ENCODE measurements at regions not wholly inside any gene's neighbourhood (a gene's known extent, or its start where the extent isn't known, plus 50 kb on each side); places are given as distances from the start of the nearest gene placed in this dataset.
A peak's percentile ranks its signal among the peaks of the same experiment; 100 is the strongest.

DNA sequence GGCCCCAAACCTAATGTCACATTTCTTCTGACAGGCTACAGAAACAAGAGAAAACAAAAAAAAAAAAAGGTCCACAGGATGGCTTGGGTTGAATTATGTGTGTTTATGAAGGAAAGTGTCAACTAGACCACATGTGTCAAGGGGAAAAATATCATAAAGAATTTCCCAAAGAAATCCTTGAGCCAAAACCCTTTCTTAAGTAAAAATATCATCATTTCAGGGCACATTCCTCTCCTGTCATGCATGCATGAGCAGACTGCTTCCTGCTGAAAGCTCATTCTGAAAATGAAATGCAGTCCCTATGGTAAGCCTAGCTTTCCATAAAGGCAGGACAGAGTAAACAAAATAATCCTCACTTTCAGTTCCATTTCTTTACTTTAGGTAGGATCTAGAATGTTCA is 85.7 kb upstream of the RBBP8 start:
- DNase-seq (ENCODE audit: low read depth) = peak; percentile 35

DNA sequence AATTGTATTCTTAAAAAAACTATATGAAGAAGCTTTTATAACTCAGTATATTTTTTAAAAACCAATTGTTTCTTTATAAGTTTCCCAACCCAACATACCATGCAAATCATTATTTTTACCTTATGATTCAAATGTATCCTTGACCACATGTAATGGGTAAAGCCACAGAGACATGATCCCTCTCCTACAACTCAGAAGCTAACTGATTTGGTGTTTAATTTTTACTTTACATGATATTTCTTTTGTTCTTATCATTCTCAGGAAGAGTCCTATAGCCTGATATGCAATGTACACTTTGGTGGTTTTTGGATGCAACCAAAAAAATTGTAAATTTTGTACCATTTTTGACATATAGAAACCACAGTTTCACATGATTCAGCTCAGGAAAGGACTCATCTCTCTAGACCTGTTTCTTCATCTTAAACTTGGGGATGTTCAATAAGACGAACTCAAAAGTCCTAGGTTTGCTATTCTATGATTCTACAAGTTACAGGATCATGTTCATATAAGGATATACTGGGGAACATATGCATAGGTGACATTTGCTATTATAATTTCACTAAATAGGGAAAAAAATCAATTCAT is 85.2 kb upstream of the RBBP8 start:
- no peak for DNase-seq (ENCODE audit: low read depth)

DNA sequence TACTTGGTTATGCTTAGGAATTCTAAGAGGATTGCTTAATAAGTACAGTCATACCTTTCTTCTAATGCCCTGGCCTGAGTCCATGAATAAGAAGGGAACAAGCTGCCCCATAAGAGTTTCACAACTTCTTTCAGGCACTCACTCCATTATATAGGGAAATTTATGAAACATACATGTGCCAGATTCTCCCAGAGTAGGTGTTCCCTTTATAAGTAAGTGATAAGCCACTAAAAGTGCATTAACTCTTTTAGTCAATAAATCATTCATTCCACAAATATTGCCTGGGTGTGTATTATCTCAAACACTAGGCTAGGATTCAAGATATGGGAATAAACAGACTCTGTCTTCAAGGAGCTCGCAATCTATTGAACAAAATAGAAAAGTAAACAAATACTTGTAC is 84.5 kb upstream of the RBBP8 start:
- DNase-seq (ENCODE audit: low read depth) = peak; percentile 69

- no peak for DNase-seq (ENCODE audit: low read depth)
Measured at GRCh38 chr18:22856870-22857269, 76.3 kb upstream of the RBBP8 start.

DNA sequence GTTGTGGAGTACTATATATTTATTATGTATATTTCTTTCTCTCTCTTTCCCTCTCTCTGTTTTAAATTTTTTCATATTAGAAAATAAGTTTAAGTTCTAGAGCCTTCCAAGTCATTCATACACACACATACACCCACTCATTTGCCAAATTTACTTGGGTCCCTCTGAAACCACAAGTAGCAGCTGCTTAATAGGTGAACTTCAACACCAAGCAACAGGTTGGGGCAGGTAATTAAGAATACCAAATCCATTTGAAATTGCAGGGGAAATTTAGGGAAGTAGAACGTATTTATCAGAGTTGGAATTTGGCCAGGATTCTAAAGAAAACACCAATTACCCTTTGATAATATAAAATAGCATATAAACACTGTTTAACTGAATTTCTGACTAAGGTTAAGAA is 75.0 kb upstream of the RBBP8 start:
- no peak for DNase-seq (ENCODE audit: low read depth)

DNA sequence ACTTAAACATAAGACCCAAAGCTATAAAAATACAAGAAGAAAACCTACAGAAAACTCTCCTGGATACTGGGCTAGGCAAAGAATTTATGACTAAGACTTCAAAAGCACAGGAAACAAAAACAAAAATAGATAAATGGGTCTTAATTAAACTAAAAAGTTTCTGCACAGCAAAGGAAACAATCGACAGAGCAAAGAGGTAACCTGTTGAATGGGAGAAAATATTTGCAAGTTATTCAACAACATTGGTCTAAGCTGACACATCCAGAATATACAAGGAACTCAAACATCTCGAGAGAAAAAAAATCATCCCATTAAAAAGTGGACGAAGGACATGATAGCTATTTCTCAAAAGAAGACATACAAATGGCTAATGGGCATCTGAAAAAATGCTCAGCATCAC is 72.3 kb upstream of the RBBP8 start:
- no peak for DNase-seq (ENCODE audit: low read depth)

GRCh38 chr18:22865354-22866116 is 67.6 kb upstream of the RBBP8 start:
- DNase-seq (ENCODE audit: low read depth) = no peak

DNA sequence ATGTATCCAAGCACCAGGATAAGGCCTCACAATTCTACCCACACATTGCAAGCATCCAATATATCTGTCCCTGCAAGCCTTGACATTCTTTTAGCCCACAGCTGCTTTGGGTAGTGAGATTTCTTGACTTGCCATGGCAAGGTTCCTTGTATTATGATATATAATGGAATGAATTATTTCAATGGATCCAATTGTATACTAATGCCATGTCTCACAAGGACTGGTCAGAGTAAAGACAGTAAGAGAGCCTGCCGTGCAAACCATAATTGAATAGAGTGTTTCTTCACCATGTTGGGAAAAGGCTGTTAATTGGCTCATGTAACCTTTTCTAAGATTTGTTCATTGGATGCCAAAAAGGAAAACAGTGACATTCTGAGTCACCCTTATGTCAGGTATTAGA is 64.3 kb upstream of the RBBP8 start:
- DNase-seq (ENCODE audit: low read depth) = no peak

GRCh38 chr18:22871809-22872525 is 61.2 kb upstream of the RBBP8 start:
- peak; percentile 80 for DNase-seq (ENCODE audit: low read depth)

GRCh38 chr18:22872900-22873537 is 60.1 kb upstream of the RBBP8 start:
- DNase-seq (ENCODE audit: low read depth) = no peak

DNA sequence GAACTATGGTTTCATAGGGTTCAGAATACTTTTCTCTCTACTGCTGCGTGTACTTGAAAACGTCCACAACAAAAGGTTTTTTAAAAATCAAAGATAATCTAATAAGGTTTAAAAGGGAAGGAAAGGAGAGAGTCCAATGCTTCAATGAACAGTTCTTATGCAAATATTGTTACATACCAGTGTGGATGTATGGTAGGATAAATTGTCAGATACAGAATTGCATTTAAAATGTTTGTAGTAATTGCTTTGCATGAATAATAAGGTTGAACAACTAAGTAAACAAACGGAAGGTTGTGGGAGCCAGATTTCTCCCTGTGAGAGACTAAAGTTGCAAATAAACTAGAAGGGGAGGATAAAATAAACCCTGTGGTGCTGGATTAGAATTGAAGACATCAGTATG is 53.8 kb upstream of the RBBP8 start:
- no peak for DNase-seq (ENCODE audit: low read depth)

DNA sequence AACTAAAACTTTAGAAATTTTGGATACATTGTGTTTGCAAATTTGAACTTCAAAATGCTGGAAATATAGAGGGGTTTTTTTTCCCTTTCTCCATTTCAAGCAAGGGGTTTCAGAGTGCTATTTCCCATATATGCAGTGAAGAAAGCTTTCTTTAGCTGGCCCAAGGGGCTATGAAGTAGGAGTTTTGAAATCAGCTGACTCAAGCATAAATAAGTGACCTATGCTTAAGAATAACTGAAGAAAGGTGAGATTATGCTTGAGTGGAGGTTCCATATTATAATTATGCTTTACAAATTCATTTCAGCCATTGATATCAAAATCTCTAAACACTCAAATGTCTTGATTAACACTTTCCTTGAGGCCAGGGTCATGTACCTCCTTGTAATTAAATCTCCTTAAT is 51.0 kb upstream of the RBBP8 start:
- no peak for DNase-seq (ENCODE audit: low read depth)

DNA sequence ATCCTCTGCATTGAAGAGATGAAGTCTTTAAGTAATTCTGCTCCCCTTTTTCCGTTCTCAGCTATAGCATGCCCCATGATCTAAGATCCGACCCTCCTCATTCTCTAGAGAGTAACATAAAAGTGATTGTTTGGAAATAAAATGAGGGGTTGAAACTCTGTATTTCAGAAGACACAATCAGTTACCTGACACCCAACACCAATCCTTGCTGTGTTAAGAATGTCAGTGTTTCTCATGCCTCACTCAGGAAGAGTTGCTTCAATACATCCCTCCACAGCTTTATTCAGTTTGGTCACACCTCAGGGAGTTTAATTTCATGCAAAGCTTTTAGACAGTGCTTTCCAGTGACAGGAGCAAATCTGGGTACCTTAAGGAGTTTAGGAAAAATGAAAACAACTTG is 49.9 kb upstream of the RBBP8 start:
- DNase-seq (ENCODE audit: low read depth) = no peak

All from M059J (cell line).